SU-DHL-6 (cell line): ENCODE measurements at regions not wholly inside any gene's neighbourhood (a gene's known extent, or its start where the extent isn't known, plus 50 kb on each side); places are given as distances from the start of the nearest gene placed in this dataset.
A peak's percentile ranks its signal among the peaks of the same experiment; 100 is the strongest.

Experiments used
- H2AFZ ChIP-seq: fragments of 200-600 bp; sonication (generic); 2 replicates; pipeline ENCODE4 v1.6.1; 2014; ENCODE audit warnings: low read depth, mild to moderate bottlenecking, moderate library complexity, mixed read lengths, antibody characterized with exemption, low read length; ENCODE audit not compliant: severe bottlenecking
- H3F3A ChIP-seq: fragments of 200-600 bp; shearing (Covaris generic); 2 replicates; pipeline ENCODE4 v1.6.0; 2016; ENCODE audit warnings: antibody characterized with exemption, mild to moderate bottlenecking; ENCODE audit not compliant: insufficient read depth
- H3K27ac ChIP-seq: fragments of 200-600 bp; sonication (generic); 2 replicates; pipeline ENCODE4 v1.5.1; 2016; ENCODE audit warnings: low read depth, mild to moderate bottlenecking, low read length, moderate library complexity, mixed read lengths
- H3K27me3 ChIP-seq: fragments of 200-600 bp; sonication (generic), shearing (Covaris generic); 2 replicates; pipeline ENCODE4 v1.6.0; 2014; ENCODE audit warnings: mild to moderate bottlenecking, low read length
- H3K36me3 ChIP-seq: fragments of 200-600 bp; sonication (generic); 2 replicates; pipeline ENCODE4 v1.6.1; 2014; ENCODE audit warnings: mild to moderate bottlenecking, low read length, mixed read lengths
- H3K4me2 ChIP-seq: fragments of 300-600, 200-600 bp; shearing (Covaris generic), sonication (generic); 2 replicates; pipeline ENCODE4 v1.6.0; 2014; ENCODE audit warnings: low read length, low read depth, mild to moderate bottlenecking; ENCODE audit not compliant: poor library complexity, severe bottlenecking
- H3K4me3 ChIP-seq: fragments of 200-600 bp; sonication (generic); 2 replicates; pipeline ENCODE4 v1.5.1; 2014; ENCODE audit warnings: antibody characterized with exemption, low read length, mild to moderate bottlenecking, mixed read lengths; ENCODE audit not compliant: insufficient read depth, poor library complexity, severe bottlenecking
- H3K79me2 ChIP-seq: fragments of 200-600 bp; sonication (generic); 2 replicates; pipeline ENCODE4 v1.6.1; 2014; ENCODE audit warnings: mild to moderate bottlenecking, low read length, moderate library complexity; ENCODE audit not compliant: insufficient read depth
- H3K9ac ChIP-seq: fragments of 200-600 bp; sonication (generic); 2 replicates; pipeline ENCODE4 v1.7.0; 2014; ENCODE audit warnings: mild to moderate bottlenecking, low read length
- H3K9me2 ChIP-seq: fragments of 200-600 bp; sonication (generic); replicated peaks from 2 replicates; pipeline ENCODE4 v1.6.1; 2014; ENCODE audit warnings: low read length; ENCODE audit not compliant: insufficient read depth
- H3K9me3 ChIP-seq: fragments of 200-600 bp; sonication (generic); 2 replicates; pipeline ENCODE4 v1.6.1; 2014; ENCODE audit warnings: low read length, mixed read lengths; ENCODE audit not compliant: insufficient read depth
- H4K20me1 ChIP-seq: fragments of 200-600 bp; sonication (generic); 2 replicates; pipeline ENCODE4 v1.6.1; 2014; ENCODE audit warnings: low read depth, mild to moderate bottlenecking, antibody characterized with exemption, low read length, moderate library complexity, mixed read lengths
- CTCF ChIP-seq: fragments of 200-600 bp; sonication (generic); IDR thresholded peaks from one replicate; pipeline ENCODE4 v1.5.1; 2017; ENCODE audit warnings: antibody characterized with exemption, mild to moderate bottlenecking, low read length, moderate library complexity; ENCODE audit not compliant: insufficient read depth, poor library complexity, severe bottlenecking
- EZH2phosphoT487 ChIP-seq: fragments of 200-600 bp; sonication (generic), shearing (Covaris generic); conservative IDR thresholded peaks from 2 replicates; pipeline ENCODE4 v1.6.1; 2018; ENCODE audit warnings: mild to moderate bottlenecking, antibody characterized with exemption, low read length, moderate library complexity, mixed read lengths

GRCh38 chr13:48595431-48596429 lies 58.0 kb upstream of the CYSLTR2 start:
- H2AFZ ChIP-seq: peak overlapping the region; percentile 29
- H3K9me2 ChIP-seq: no peaks in the 10 kb centered on the region
- no peak overlapping the region for H3K4me2 ChIP-seq
- H3K9me3 ChIP-seq: no peaks in the 10 kb centered on the region
- H3F3A ChIP-seq: no peaks in the 10 kb centered on the region
- H3K27me3 ChIP-seq: no peaks in the 10 kb centered on the region
- H3K4me3 ChIP-seq: no peak overlapping the region
- H3K36me3 ChIP-seq: no peaks in the 10 kb centered on the region
- no peaks in the 10 kb centered on the region for H3K79me2 ChIP-seq
- no peaks in the 10 kb centered on the region for H4K20me1 ChIP-seq
- no peak overlapping the region for H3K27ac ChIP-seq
- TF ChIP-seq EZH2phosphoT487 (no peak), CTCF (peak; percentile 64)
- no peak overlapping the region for H3K9ac ChIP-seq

GRCh38 chr13:48600374-48601364 lies 53.1 kb upstream of the CYSLTR2 start:
- no peaks in the 10 kb centered on the region for H3K9me3 ChIP-seq
- H3K9ac ChIP-seq: no peak overlapping the region
- no peaks in the 10 kb centered on the region for H3F3A ChIP-seq
- TF ChIP-seq CTCF (no peak), EZH2phosphoT487 (no peak)
- H3K4me3 ChIP-seq: no peak overlapping the region
- no peak overlapping the region for H3K4me2 ChIP-seq
- no peaks in the 10 kb centered on the region for H3K79me2 ChIP-seq
- H2AFZ ChIP-seq: no peak overlapping the region
- no peaks in the 10 kb centered on the region for H4K20me1 ChIP-seq
- no peaks in the 10 kb centered on the region for H3K9me2 ChIP-seq
- H3K27ac ChIP-seq: no peak overlapping the region
- H3K36me3 ChIP-seq: no peaks in the 10 kb centered on the region
- H3K27me3 ChIP-seq: no peaks in the 10 kb centered on the region

GRCh38 chr13:48602296-48603016 lies 51.3 kb upstream of the CYSLTR2 start:
- H3K36me3 ChIP-seq: no peaks in the 10 kb centered on the region
- H3K9me3 ChIP-seq: no peaks in the 10 kb centered on the region
- no peak overlapping the region for H3K9ac ChIP-seq
- TF ChIP-seq EZH2phosphoT487: no peak
- no peak for TF ChIP-seq CTCF
- H3F3A ChIP-seq: no peaks in the 10 kb centered on the region
- no peak overlapping the region for H3K27ac ChIP-seq
- H4K20me1 ChIP-seq: no peaks in the 10 kb centered on the region
- H3K27me3 ChIP-seq: no peaks in the 10 kb centered on the region
- no peak overlapping the region for H2AFZ ChIP-seq
- no peaks in the 10 kb centered on the region for H3K9me2 ChIP-seq
- no peak overlapping the region for H3K4me3 ChIP-seq
- no peaks in the 10 kb centered on the region for H3K79me2 ChIP-seq
- no peak overlapping the region for H3K4me2 ChIP-seq
